Renal pelvis (tissue), 1 donor: ENCODE measurements at regions not wholly inside any gene's neighbourhood (a gene's known extent, or its start where the extent isn't known, plus 50 kb on each side); places are given as distances from the start of the nearest gene placed in this dataset.

Experiments
- DNase-seq: peaks from one replicate; pipeline ENCODE4 v3.0.0-alpha.2; 2013

- no peak for DNase-seq
Measured at GRCh38 chr3:99542767-99543518, 95.5 kb upstream of the COL8A1 start.

- DNase-seq = no peak
Measured at GRCh38 chr3:99541181-99541580, 97.2 kb upstream of the COL8A1 start.

- DNase-seq = no peak
Measured at GRCh38 chr3:99537416-99537815, 101.0 kb upstream of the COL8A1 start.

- no peak for DNase-seq
Measured at GRCh38 chr3:99536555-99537314, 101.7 kb upstream of the COL8A1 start.

GRCh38 chr3:99534951-99535704, 103.3 kb upstream of the COL8A1 start:
- no peak for DNase-seq

- no peak for DNase-seq
Measured at GRCh38 chr3:99532246-99532645, 106.1 kb upstream of the COL8A1 start.

GRCh38 chr3:99529265-99529664, 109.1 kb upstream of the COL8A1 start:
- no peak for DNase-seq

- DNase-seq = no peak
Measured at GRCh38 chr3:99526921-99527320, 111.5 kb upstream of the COL8A1 start.

GRCh38 chr3:99524559-99524958, 113.8 kb upstream of the COL8A1 start:
- DNase-seq = no peak

GRCh38 chr3:99523431-99524127, 114.8 kb upstream of the COL8A1 start:
- DNase-seq = no peak

- DNase-seq = no peak
Measured at GRCh38 chr3:99522147-99522546, 116.2 kb upstream of the COL8A1 start.

GRCh38 chr3:99521551-99521950, 116.8 kb upstream of the COL8A1 start:
- no peak for DNase-seq

- no peak for DNase-seq
Measured at GRCh38 chr3:99520513-99520912, 117.9 kb upstream of the COL8A1 start.

GRCh38 chr3:99516936-99517335, 121.5 kb upstream of the COL8A1 start:
- DNase-seq = no peak

- DNase-seq = no peak
Measured at GRCh38 chr3:99515891-99516290, 122.5 kb upstream of the COL8A1 start.

- DNase-seq = no peak
Measured at GRCh38 chr3:99509224-99509623, 129.2 kb upstream of the COL8A1 start.

- no peak for DNase-seq
Measured at GRCh38 chr3:99508191-99508590, 130.2 kb upstream of the COL8A1 start.

- no peak for DNase-seq
Measured at GRCh38 chr3:99505646-99506269, 132.6 kb upstream of the COL8A1 start.

- no peak for DNase-seq
Measured at GRCh38 chr3:99505200-99505599, 133.2 kb upstream of the COL8A1 start.

- DNase-seq = no peak
Measured at GRCh38 chr3:99504258-99504657, 134.1 kb upstream of the COL8A1 start.

- no peak for DNase-seq
Measured at GRCh38 chr3:99503350-99503749, 135.0 kb upstream of the COL8A1 start.

- no peak for DNase-seq
Measured at GRCh38 chr3:99502871-99503270, 135.5 kb upstream of the COL8A1 start.
